NCI-H748 (cell line): ENCODE measurements at regions not wholly inside any gene's neighbourhood (a gene's known extent, or its start where the extent isn't known, plus 50 kb on each side); places are given as distances from the start of the nearest gene placed in this dataset.
"Not testable (repeated sequence)": the region's sequence is repeated elsewhere in the genome, so short reads cannot be mapped to it uniquely, and the experiment has no call there.

ENCODE experiments used
- DNase-seq: peaks from one replicate; lab custom pipeline; 2025; ENCODE audit not compliant: unreplicated experiment; lab: John Stamatoyannopoulos, UW

- not testable (repeated sequence) for DNase-seq
Measured at GRCh38 chr14:43128429-43128828, 1378.7 kb downstream of the FSCB start.

GRCh38 chr14:43127874-43128273 is 1379.2 kb downstream of the FSCB start:
- DNase-seq: not testable (repeated sequence)

DNA sequence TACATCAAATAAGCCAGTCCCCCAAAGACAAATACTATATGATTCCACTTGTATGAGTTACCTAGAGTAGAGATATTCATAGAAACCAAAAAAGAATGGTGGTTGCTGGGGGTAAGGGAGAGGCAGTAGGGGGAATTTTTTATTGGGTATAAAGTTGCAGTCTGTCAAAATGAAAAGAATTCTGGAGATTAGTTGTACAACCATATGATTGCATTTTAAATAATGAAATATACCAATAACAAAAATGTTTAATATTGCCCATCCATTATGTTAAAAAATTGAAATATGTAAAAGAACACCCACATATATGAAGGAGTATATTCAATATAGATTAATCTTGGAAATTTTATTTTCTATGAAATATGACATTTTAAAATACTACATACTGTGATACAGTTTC is 1383.5 kb downstream of the FSCB start:
- no peak for DNase-seq

GRCh38 chr14:43119672-43120071 is 1387.4 kb downstream of the FSCB start:
- no peak for DNase-seq

DNA sequence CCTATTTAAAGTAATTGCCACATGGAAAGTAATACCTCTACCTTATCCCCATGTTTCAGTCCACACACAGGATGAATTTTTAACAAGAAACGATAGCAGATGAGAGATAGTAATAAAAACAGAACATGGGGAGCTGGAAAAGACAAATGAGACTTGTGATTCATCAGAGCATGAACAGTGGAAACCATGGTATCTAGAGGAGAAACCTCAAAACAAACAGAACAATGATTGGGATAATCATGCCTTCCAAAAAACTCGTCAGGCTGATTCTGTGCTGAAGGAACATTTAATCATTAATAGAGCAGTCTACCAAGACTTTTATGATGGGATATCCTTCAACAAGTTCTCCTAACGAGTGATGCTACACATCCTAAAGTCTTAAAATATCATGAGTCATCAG is 1390.7 kb downstream of the FSCB start:
- peak; percentile 23 for DNase-seq

GRCh38 chr14:43105305-43105704 is 1401.8 kb downstream of the FSCB start:
- DNase-seq: no peak

DNA sequence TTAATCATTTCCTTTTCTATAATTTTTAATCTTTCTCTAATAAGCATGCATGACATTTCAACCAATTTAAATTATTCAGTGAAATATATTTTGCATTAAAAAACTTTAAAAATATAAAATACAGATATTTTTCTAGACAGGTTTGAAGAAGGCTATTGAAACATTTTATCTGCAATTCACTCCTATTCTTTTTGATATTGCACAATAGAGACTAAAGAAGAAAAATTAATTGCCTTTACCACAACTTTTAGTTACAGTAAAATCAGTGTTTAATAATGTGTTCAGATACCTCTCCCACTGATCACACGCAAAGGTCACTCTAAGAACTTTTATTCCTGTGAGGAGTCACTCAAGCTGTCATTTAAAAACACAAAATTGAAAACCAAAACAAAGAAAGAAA is 1416.7 kb downstream of the FSCB start:
- no peak for DNase-seq

GRCh38 chr14:43087666-43088065 is 1419.4 kb downstream of the FSCB start:
- DNase-seq: peak; percentile 58

DNA sequence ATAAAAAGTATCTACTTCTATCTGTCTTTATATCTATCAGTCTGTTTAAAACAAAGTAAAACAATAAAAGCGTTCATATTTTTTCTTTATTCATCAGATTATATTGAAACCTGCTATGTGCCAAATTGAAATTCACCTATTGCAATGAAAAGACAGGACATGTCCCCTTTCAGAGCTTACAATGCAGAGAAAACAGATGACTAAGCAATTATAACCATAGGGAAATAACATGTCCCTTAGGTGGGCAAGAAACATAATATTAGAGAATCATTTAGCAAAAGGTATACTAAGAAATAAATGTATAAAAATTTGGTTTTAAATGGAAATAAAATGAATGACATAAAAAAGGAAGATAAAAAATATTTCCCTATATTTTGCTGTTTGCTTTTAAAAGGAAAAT is 1421.3 kb downstream of the FSCB start:
- no peak for DNase-seq

DNA sequence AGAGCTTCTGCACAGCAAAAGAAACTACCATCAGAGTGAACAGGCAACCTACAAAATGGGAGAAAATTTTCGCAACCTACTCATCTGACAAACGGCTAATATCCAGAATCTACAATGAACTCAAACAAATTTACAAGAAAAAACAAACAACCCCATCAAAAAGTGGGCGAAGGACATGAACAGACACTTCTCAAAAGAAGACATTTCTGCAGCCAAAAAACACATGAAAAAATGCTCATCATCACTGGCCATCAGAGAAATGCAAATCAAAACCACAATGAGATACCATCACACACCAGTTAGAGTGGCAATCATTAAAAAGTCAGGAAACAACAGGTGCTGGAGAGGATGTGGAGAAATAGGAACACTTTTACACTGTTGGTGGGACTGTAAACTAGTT is 1439.7 kb downstream of the FSCB start:
- DNase-seq: not testable (repeated sequence)

DNA sequence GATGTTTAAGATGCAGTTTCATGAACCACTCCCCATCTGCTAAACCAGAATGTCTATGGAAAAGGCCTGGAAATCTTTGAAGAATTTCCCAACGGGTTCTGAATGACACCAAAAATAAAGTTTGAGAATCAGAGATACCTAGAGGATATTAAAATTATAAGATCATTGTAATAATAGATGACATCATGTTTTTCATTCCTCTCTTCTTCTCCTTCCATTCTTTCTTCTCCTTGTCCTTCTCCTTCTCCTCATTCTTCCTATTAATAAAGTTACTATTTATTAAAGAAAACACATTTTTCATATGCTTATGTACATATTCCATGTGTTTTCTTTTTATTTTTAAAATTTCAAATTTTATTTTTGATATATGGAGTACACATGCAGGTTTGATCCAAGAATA is 1449.4 kb downstream of the LRFN5 start:
- no peak for DNase-seq

DNA sequence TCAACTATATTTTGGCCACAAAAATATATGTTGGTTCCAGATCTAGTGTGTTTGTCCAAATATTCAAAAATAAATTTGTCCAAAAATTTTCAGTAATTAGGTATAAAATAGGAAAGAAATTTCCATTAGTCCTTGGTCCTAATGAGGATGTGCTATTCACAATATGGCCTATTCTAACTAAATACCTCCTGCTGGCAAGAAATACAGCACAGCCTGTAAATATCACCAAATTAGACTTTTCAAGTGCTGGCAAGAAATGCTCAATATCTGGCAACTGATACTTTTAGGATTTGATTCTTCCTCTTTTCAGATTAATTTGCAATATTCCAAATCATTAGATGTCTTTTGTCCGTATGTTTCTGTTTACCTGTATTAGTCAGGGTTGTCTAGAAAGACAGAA is 1446.2 kb downstream of the LRFN5 start:
- no peak for DNase-seq

GRCh38 chr14:43043850-43044249 is 1437.2 kb downstream of the LRFN5 start:
- no peak for DNase-seq

GRCh38 chr14:43042408-43042807 is 1435.7 kb downstream of the LRFN5 start:
- DNase-seq: no peak

- DNase-seq: no peak
Measured at GRCh38 chr14:43041976-43042375, 1435.3 kb downstream of the LRFN5 start.

DNA sequence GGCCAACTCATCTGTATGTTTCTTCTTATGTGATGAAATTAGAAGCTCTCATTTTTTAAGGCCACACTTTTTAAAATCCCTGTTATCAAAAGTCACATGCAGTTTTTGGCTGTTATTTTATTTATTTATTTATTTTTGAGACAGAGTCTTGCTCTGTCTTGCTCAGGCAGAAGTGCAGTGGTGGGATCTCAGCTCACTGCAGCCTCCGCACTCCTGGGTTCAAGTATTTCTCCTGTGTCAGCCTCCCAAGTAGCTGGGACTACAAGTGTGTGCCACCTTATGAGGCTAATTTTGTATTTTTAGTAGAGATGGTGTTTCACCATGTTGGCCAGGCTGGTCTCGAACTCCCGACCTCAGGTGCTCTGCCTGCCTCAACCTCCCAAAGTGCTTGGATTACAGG is 1434.5 kb downstream of the LRFN5 start:
- no peak for DNase-seq

GRCh38 chr14:43039881-43040280 is 1433.2 kb downstream of the LRFN5 start:
- DNase-seq: no peak

DNA sequence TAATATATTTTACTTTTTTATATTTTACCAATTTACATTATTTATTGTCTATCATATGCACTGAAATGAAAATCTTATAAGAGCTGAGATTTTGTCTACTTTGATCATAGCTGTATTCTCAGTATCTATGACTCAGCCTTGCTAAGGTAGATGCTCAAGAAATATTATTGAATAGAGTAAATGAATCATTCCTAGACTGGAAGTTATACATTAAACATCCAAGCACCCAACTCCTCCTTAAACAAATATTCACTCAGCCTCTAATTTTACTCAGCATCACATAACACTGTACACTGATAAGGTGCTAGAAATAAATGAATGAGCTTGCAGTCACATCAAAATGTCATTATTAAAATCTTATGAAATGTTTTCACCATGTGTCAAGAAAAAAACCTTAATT is 1424.9 kb downstream of the LRFN5 start:
- DNase-seq: peak; percentile 23

GRCh38 chr14:43022094-43022800 is 1415.6 kb downstream of the LRFN5 start:
- DNase-seq: no peak

DNA sequence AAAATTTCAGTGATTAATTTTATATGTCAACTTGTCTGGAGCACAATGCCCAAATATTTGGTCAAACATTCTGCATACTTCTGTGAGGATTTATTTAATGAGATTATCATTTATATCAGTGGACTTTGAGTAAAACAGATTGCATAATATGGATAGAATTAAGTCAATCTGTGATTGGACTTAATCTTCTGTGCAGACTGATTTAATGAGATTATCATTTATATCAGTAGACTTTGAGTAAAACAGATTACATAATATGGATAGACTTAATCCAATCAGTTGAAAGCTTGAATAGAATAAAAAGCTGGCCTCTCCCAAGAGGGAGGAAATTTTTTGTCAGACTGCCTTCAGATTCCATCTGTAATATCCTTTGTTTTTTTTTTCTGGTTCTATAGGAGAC is 1413.2 kb downstream of the LRFN5 start:
- no peak for DNase-seq

DNA sequence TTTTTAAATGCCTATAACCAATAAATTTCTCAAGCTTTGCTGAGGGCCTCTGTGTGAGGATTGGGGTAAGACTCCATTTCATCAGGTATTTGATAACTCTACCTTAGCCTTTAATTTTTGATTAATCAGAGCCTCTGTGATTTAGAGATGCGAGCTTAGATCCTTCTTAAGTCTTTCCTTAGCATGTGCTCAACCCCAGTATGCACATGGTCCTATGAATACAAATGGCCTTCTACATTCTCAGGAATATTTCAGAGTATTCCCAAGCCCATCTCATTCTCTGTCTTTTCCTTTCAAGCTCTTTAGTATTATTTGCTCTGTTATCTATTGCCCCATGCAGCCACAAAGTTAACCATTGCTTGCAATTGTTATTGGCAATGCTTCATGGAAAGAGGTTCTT is 1407.7 kb downstream of the LRFN5 start:
- no peak for DNase-seq

- DNase-seq: no peak
Measured at GRCh38 chr14:43012817-43013216, 1406.1 kb downstream of the LRFN5 start.

- DNase-seq: no peak
Measured at GRCh38 chr14:43005807-43006206, 1399.1 kb downstream of the LRFN5 start.
